ENCODE measurements at regions not wholly inside any gene's neighbourhood (a gene's known extent, or its start where the extent isn't known, plus 50 kb on each side); places are given as distances from the start of the nearest gene placed in this dataset.

GRCh38 chr21:8998946-8999681 lies 1522.3 kb upstream of the TPTE start:
- TF ChIP-seq, protein P1, sequence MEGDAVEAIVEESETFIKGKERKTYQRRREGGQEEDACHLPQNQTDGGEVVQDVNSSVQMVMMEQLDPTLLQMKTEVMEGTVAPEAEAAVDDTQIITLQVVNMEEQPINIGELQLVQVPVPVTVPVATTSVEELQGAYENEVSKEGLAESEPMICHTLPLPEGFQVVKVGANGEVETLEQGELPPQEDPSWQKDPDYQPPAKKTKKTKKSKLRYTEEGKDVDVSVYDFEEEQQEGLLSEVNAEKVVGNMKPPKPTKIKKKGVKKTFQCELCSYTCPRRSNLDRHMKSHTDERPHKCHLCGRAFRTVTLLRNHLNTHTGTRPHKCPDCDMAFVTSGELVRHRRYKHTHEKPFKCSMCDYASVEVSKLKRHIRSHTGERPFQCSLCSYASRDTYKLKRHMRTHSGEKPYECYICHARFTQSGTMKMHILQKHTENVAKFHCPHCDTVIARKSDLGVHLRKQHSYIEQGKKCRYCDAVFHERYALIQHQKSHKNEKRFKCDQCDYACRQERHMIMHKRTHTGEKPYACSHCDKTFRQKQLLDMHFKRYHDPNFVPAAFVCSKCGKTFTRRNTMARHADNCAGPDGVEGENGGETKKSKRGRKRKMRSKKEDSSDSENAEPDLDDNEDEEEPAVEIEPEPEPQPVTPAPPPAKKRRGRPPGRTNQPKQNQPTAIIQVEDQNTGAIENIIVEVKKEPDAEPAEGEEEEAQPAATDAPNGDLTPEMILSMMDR (IDR thresholded peaks at IDR 0.05): no peak
- no peak for TF ChIP-seq POLR2A (IDR thresholded peaks at IDR 0.05)

All from esophagus squamous epithelium (tissue), 4 donors.